HFFc6 (cell line): ENCODE measurements at regions not wholly inside any gene's neighbourhood (a gene's known extent, or its start where the extent isn't known, plus 50 kb on each side); places are given as distances from the start of the nearest gene placed in this dataset.

Experiments used
- DNase-seq: peaks from one replicate; pipeline ENCODE4 v3.0.0-alpha.2; 2018
- H3K27ac Mint-ChIP-seq: 2 replicates; pipeline ENCODE4 v1.8.0; 2020; ENCODE audit warnings: mild to moderate bottlenecking, mixed read lengths
- H3K27me3 Mint-ChIP-seq: 2 replicates; pipeline ENCODE4 v1.8.0; 2021; ENCODE audit warnings: mild to moderate bottlenecking, moderate library complexity, mixed read lengths; ENCODE audit not compliant: insufficient read depth
- H3K36me3 Mint-ChIP-seq: 2 replicates; pipeline ENCODE4 v1.8.0; 2021; ENCODE audit warnings: low read depth, mixed read lengths
- H3K4me1 Mint-ChIP-seq: 2 replicates; pipeline ENCODE4 v1.8.0; 2020; ENCODE audit warnings: low read depth, mixed read lengths
- H3K4me3 Mint-ChIP-seq: 2 replicates; pipeline ENCODE4 v1.8.0; 2020; ENCODE audit warnings: mild to moderate bottlenecking, moderate library complexity, mixed read lengths
- H3K9me3 Mint-ChIP-seq: 2 replicates; pipeline ENCODE4 v1.8.0; 2020; ENCODE audit warnings: mild to moderate bottlenecking, mixed read lengths
- CTCF ChIP-seq: fragments of 200-600 bp; sonication (generic); IDR thresholded peaks from 2 replicates; pipeline ENCODE4 v1.5.0; 2021; ENCODE audit warnings: antibody characterized with exemption, mild to moderate bottlenecking

GRCh38 chr5:61262080-61262479 lies 70.0 kb upstream of the ZSWIM6 start:
- no peaks in the 10 kb centered on the region for H3K4me1 Mint-ChIP-seq
- peaks cover 3% of the 10 kb centered on the region for H3K27me3 Mint-ChIP-seq
- no peak for DNase-seq
- peaks cover 9% of the 10 kb centered on the region for H3K36me3 Mint-ChIP-seq
- H3K27ac Mint-ChIP-seq: no peak overlapping the region
- no peak for TF ChIP-seq CTCF
- H3K9me3 Mint-ChIP-seq: no peaks in the 10 kb centered on the region
- H3K4me3 Mint-ChIP-seq: no peak overlapping the region

GRCh38 chr5:61263072-61263471 lies 69.0 kb upstream of the ZSWIM6 start:
- no peaks in the 10 kb centered on the region for H3K4me1 Mint-ChIP-seq
- H3K27ac Mint-ChIP-seq: no peak overlapping the region
- DNase-seq: no peak
- H3K9me3 Mint-ChIP-seq: no peaks in the 10 kb centered on the region
- no peak for TF ChIP-seq CTCF
- no peak overlapping the region for H3K4me3 Mint-ChIP-seq
- H3K36me3 Mint-ChIP-seq: peaks cover 9% of the 10 kb centered on the region
- peaks cover 3% of the 10 kb centered on the region for H3K27me3 Mint-ChIP-seq

DNA sequence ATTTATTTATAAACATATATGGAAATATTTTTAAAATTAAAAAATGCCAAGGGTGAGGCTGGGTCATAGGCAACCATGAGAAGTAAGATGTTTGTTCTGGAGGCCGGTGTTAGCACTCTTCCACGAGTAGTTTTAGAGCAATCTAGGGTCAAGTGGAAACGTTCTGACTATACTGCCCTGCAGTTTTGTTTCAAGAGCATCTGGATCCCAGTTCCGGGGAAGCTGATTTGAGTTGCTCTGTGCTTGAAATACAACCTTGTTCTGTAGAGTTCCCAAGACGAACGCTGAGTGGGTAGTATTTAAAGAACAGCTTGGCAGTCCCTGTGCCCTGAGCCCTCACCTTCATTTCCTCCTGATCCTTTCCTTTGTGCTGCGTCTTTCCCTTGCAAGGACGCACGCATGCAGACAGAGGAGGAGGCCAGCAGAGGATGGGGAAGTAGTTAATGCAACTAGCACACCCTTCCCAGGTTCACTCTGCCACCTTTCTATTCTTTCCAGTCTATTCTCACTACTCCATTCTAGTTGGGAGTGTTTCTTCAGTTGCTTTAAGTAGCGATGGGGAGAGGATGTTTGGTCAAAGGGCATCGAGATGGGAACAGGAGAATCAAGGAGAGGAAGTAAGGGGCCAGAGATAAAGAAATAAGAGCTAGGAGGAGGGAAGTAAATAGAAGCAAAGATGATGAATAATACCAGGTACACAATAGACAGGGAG lies 68.3 kb upstream of the ZSWIM6 start:
- DNase-seq: no peak
- Mint-ChIP-seq H3K27me3 (peaks cover 3% of the 10 kb centered on the region), H3K4me1 (no peaks in the 10 kb centered on the region), H3K4me3 (no peak overlapping the region), H3K27ac (no peak overlapping the region), H3K9me3 (no peaks in the 10 kb centered on the region), H3K36me3 (peaks cover 9% of the 10 kb centered on the region)
- TF ChIP-seq CTCF: no peak

- H3K4me3 Mint-ChIP-seq: no peak overlapping the region
- peaks cover 3% of the 10 kb centered on the region for H3K27me3 Mint-ChIP-seq
- no peak for TF ChIP-seq CTCF
- peaks cover 9% of the 10 kb centered on the region for H3K36me3 Mint-ChIP-seq
- DNase-seq: no peak
- H3K27ac Mint-ChIP-seq: no peak overlapping the region
- no peaks in the 10 kb centered on the region for H3K4me1 Mint-ChIP-seq
- no peaks in the 10 kb centered on the region for H3K9me3 Mint-ChIP-seq
Observed at GRCh38 chr5:61264273-61264661, 67.8 kb upstream of the ZSWIM6 start.

DNA sequence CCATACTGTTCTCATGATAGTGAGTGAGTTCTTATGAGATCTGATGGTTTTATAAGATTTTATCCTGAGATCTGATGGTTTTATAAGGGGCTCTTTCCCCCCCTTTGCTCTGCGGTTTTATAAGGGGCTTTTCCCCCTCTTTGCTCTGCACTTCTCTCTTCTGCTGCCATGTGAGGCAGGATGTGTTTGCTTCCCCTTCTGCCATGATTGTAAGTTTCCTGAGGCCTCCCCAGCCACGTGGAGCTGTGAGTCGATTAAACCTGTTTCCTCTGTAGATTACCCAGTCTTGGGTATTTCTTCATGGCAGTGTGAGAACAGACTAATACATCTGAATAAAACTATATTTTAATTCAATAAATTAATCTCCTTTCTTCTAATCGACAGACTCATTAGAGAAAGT lies 64.9 kb upstream of the ZSWIM6 start:
- no peak overlapping the region for H3K4me3 Mint-ChIP-seq
- no peak overlapping the region for H3K27ac Mint-ChIP-seq
- H3K4me1 Mint-ChIP-seq: no peaks in the 10 kb centered on the region
- H3K9me3 Mint-ChIP-seq: no peaks in the 10 kb centered on the region
- H3K27me3 Mint-ChIP-seq: peaks cover 1% of the 10 kb centered on the region
- H3K36me3 Mint-ChIP-seq: no peaks in the 10 kb centered on the region
- no peak for DNase-seq
- no peak for TF ChIP-seq CTCF
